WTC11 (cell line): ENCODE measurements at regions not wholly inside any gene's neighbourhood (a gene's known extent, or its start where the extent isn't known, plus 50 kb on each side); places are given as distances from the start of the nearest gene placed in this dataset.

Source experiments
- ARID4B ChIP-seq: sonication (generic); formaldehyde crosslinking; IDR thresholded peaks from 2 replicates; pipeline ENCODE4 v1.8.0; 2023; ENCODE audit warnings: missing genetic modification reagents, mild to moderate bottlenecking, borderline replicate concordance
- CTCF ChIP-seq: fragments of 200-600 bp; IDR thresholded peaks from 2 replicates; pipeline ENCODE4 v1.8.0; 2022; ENCODE audit warnings: antibody characterized with exemption
- NR2C2 ChIP-seq: sonication (generic); formaldehyde crosslinking; IDR thresholded peaks from 2 replicates; pipeline ENCODE4 v1.8.0; 2022; ENCODE audit warnings: mild to moderate bottlenecking, missing genetic modification reagents
- TEAD1 ChIP-seq: sonication (generic); formaldehyde crosslinking; IDR thresholded peaks from 2 replicates; pipeline ENCODE4 v1.8.0; 2022; ENCODE audit warnings: mild to moderate bottlenecking, missing genetic modification reagents

GRCh38 chr7:114088470-114088940 lies 169.7 kb upstream of the PPP1R3A start:
- TF ChIP-seq CTCF: no peak
- no peak for TF ChIP-seq NR2C2 (CRISPR knock-in tag)
- TF ChIP-seq TEAD1 (CRISPR knock-in tag): no peak
- TF ChIP-seq ARID4B: no peak
